ENCODE measurements at regions not wholly inside any gene's neighbourhood (a gene's known extent, or its start where the extent isn't known, plus 50 kb on each side); places are given as distances from the start of the nearest gene placed in this dataset.
"Not testable (repeated sequence)": the region's sequence is repeated elsewhere in the genome, so short reads cannot be mapped to it uniquely, and the experiment has no call there.

GRCh38 chr9:87210658-87211057 lies 263.4 kb upstream of the GAS1 start:
- not testable (repeated sequence) for TF ChIP-seq CTCF (IDR thresholded peaks at IDR 0.05; ENCODE audit: low read depth, low read length); EZH2phosphoT487 (IDR thresholded peaks at IDR 0.05; ENCODE audit: low read depth)
